A549 (cell line): ENCODE measurements at regions not wholly inside any gene's neighbourhood (a gene's known extent, or its start where the extent isn't known, plus 50 kb on each side); places are given as distances from the start of the nearest gene placed in this dataset.

Experiments
- ATAC-seq, 2 experiments: fragments of 200-7000 bp in 1 of 2; fragments of >200 bp in 1 of 2; cut with Nextera tagmentation in 1 of 2; cut with Tn5 transposase in 1 of 2; 3 replicates each; pipeline versions ENCODE4 v1.8.0 to v1.9.1; 2018 to 2020; ENCODE audit warnings: mild to moderate bottlenecking in 1 of 2, moderate library complexity in 1 of 2
- CTCF ChIA-PET: fragments of 300-600 bp; sonication (Branson Sonifier 250); formaldehyde crosslinking; extraction: SDS; loops from one replicate; lab custom pipeline; 2021; ENCODE audit warnings: antibody characterized with exemption, inconsistent platforms; lab: Yijun Ruan, JAX
- POLR2A ChIA-PET: fragments of 350-600 bp; formaldehyde crosslinking; extraction: SDS; loops from one replicate; lab custom pipeline; 2021; ENCODE audit warnings: antibody characterized with exemption, inconsistent platforms; lab: Yijun Ruan, JAX
- DNase-seq, 2 experiments: peaks; one replicate each; pipeline versions ENCODE4 v3.0.0 to v3.0.0-alpha.2; 2011 to 2016; ENCODE audit warnings: low read depth in 1 of 2, low spot score in 1 of 2
- FAIRE-seq: peaks from 2 replicates; lab custom pipeline; 2011; peaks lifted over from hg19 to GRCh38; lab: Jason Lieb, UNC
- H3K27ac ChIP-seq, 2 experiments: fragments of >200 bp; sonication (Bioruptor Twin); formaldehyde crosslinking; 3 replicates each; pipeline ENCODE4 v1.5.1; 2016 to 2017
- H3K4me1 ChIP-seq: fragments of >200 bp; sonication (Bioruptor Twin); formaldehyde crosslinking; 3 replicates; pipeline ENCODE4 v1.6.1; 2016
- H3K4me2 ChIP-seq: fragments of >200 bp; sonication (Bioruptor Twin); formaldehyde crosslinking; 3 replicates; pipeline ENCODE4 v1.6.1; 2016
- H3K4me3 ChIP-seq: fragments of >200 bp; sonication (Bioruptor Twin); formaldehyde crosslinking; 3 replicates; pipeline ENCODE4 v1.5.1; 2016
- H3K9me3 ChIP-seq: fragments of >200 bp; sonication (Bioruptor Twin); formaldehyde crosslinking; 3 replicates; pipeline ENCODE4 v1.6.1; 2016
- BHLHE40 ChIP-seq: IDR thresholded peaks from 2 replicates; pipeline ENCODE4 v1.6.1; 2012; ENCODE audit warnings: low read depth, low read length, inconsistent platforms
- CHD2 ChIP-seq: fragments of 150-350 bp; IDR thresholded peaks from 2 replicates; pipeline ENCODE4 v1.6.1; 2014; ENCODE audit warnings: low read length; ENCODE audit not compliant: partially characterized antibody
- CHD4 ChIP-seq: fragments of 200-600 bp; sonication (generic); IDR thresholded peaks from 2 replicates; pipeline ENCODE4 v1.6.1; 2016; ENCODE audit warnings: antibody characterized with exemption, mild to moderate bottlenecking, borderline replicate concordance
- EHF ChIP-seq: fragments of 250-450 bp; sonication (Bioruptor Pico); IDR thresholded peaks from 2 replicates; pipeline ENCODE4 v1.5.0; 2020; ENCODE audit warnings: mild to moderate bottlenecking
- EP300 ChIP-seq, 2 experiments: fragments of >200 bp; sonication (Bioruptor Twin); formaldehyde crosslinking; IDR thresholded peaks; 2 replicates in 1 of 2; 3 replicates in 1 of 2; pipeline ENCODE4 v1.6.1; 2016 to 2017
- FOSB ChIP-seq: fragments of 250-450 bp; sonication (Bioruptor Pico); IDR thresholded peaks from 2 replicates; pipeline ENCODE4 v1.5.0; 2020; ENCODE audit warnings: mild to moderate bottlenecking, moderate library complexity
- HDAC2 ChIP-seq: fragments of 200-600 bp; sonication (generic); IDR thresholded peaks from 2 replicates; pipeline ENCODE4 v1.6.1; 2016
- HOXA7 ChIP-seq: fragments of 250-450 bp; sonication (Bioruptor Pico); IDR thresholded peaks from 2 replicates; pipeline ENCODE4 v1.5.0; 2020; ENCODE audit warnings: mild to moderate bottlenecking, moderate library complexity
- JUN ChIP-seq, 2 experiments: fragments of >200 bp; sonication (Bioruptor Twin); formaldehyde crosslinking; IDR thresholded peaks; 2 replicates in 1 of 2; 3 replicates in 1 of 2; pipeline ENCODE4 v1.6.1; 2016 to 2017
- MAZ ChIP-seq: fragments of 150-350 bp; IDR thresholded peaks from 2 replicates; pipeline ENCODE4 v1.6.1; 2014; ENCODE audit warnings: antibody characterized with exemption, low read depth, low read length, borderline replicate concordance
- POLR2AphosphoS2 ChIP-seq: conservative IDR thresholded peaks from 2 replicates; pipeline ENCODE4 v1.6.1; 2012; ENCODE audit warnings: low read length, improper control_type of control experiment, inconsistent platforms
- RCOR1 ChIP-seq: fragments of 150-350 bp; IDR thresholded peaks from 2 replicates; pipeline ENCODE4 v1.6.1; 2014; ENCODE audit warnings: antibody characterized with exemption, low read length, low read depth
- TFCP2L1 ChIP-seq: fragments of 250-450 bp; sonication (Bioruptor Pico); IDR thresholded peaks from 2 replicates; pipeline ENCODE4 v1.5.0; 2021; ENCODE audit warnings: mild to moderate bottlenecking
- ZC3H11A ChIP-seq: fragments of 450-650 bp; IDR thresholded peaks from 2 replicates; pipeline ENCODE4 v1.6.1; 2014; ENCODE audit warnings: antibody characterized with exemption, mild to moderate bottlenecking
- ZSCAN20 ChIP-seq: fragments of 250-450 bp; sonication (Bioruptor Pico); IDR thresholded peaks from 2 replicates; pipeline ENCODE4 v1.8.0; 2022; ENCODE audit warnings: mild to moderate bottlenecking, moderate library complexity
- WGBS: methylation state at CpG from one replicate; pipeline ENCODE4 v1.1.6; 2017; ENCODE audit errors: missing lambda C conversion rate; 5-methylcytosine and 5-hydroxymethylcytosine counted together
- TF ChIP-seq, protein P1 (sequence below): fragments of >200 bp; sonication (Bioruptor Twin); formaldehyde crosslinking; IDR thresholded peaks from 3 replicates; pipeline ENCODE4 v1.6.1; 2016
- TF ChIP-seq, protein P2 (sequence below): fragments of >200 bp; sonication (Bioruptor Twin); formaldehyde crosslinking; IDR thresholded peaks from 3 replicates; pipeline ENCODE4 v1.5.1; 2016
- TF ChIP-seq, protein P3 (sequence below): fragments of >200 bp; sonication (Bioruptor Twin); formaldehyde crosslinking; IDR thresholded peaks from 2 replicates; pipeline ENCODE4 v1.6.1; 2016
- TF ChIP-seq, protein P4 (sequence below): fragments of 200-600 bp; sonication (generic); IDR thresholded peaks from 2 replicates; pipeline ENCODE4 v1.6.1; 2016; ENCODE audit warnings: antibody characterized with exemption, mild to moderate bottlenecking, moderate library complexity

DNA sequence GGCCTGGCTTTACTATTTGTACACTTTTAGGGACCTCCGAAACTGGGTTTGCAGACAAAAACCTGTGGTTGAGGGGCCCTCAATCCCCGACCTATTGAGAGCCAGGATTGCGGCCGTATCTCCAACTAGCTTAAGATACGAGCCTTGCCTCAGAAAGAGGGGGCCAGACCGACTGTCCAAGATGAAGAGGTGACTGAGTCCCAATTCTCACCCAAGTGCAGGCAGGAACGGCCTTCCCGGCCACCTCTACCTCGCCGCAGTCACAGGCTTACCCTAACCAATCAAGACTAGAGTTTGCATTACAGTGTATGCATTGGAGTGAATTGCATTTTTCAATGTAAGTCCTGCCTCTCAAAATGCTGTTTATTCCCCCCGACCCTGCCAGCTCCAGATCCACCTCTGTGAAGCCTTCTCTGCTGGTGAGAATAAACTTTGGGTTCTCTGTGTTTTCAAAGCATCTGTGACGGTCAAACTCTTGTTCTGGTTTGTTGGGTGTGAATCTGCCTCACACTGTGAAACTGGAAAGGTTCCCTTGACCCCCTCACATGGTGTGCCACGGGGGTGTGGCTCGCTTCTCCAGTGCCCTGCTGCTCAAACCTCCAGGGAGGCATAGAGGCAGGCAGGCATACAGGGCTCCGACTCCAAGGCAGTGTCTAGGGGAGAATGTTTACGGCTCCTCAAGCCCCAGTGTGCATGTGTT is 62.2 kb upstream of the WLS start:
- no peak for DNase-seq
- no peak for FAIRE-seq
- Histone ChIP-seq H3K9me3 (no peaks in the 10 kb centered on the region), H3K4me3 (no peak overlapping the region), H3K4me1 (no peaks in the 10 kb centered on the region), H3K27ac (no peak overlapping the region), H3K4me2 (no peak overlapping the region)
- 77% methylated on average over 11 of the region's 16 CpGs for WGBS
- TF ChIP-seq, protein P1, sequence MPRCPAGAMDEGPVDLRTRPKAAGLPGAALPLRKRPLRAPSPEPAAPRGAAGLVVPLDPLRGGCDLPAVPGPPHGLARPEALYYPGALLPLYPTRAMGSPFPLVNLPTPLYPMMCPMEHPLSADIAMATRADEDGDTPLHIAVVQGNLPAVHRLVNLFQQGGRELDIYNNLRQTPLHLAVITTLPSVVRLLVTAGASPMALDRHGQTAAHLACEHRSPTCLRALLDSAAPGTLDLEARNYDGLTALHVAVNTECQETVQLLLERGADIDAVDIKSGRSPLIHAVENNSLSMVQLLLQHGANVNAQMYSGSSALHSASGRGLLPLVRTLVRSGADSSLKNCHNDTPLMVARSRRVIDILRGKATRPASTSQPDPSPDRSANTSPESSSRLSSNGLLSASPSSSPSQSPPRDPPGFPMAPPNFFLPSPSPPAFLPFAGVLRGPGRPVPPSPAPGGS = no peak
- TF ChIP-seq, protein P2, sequence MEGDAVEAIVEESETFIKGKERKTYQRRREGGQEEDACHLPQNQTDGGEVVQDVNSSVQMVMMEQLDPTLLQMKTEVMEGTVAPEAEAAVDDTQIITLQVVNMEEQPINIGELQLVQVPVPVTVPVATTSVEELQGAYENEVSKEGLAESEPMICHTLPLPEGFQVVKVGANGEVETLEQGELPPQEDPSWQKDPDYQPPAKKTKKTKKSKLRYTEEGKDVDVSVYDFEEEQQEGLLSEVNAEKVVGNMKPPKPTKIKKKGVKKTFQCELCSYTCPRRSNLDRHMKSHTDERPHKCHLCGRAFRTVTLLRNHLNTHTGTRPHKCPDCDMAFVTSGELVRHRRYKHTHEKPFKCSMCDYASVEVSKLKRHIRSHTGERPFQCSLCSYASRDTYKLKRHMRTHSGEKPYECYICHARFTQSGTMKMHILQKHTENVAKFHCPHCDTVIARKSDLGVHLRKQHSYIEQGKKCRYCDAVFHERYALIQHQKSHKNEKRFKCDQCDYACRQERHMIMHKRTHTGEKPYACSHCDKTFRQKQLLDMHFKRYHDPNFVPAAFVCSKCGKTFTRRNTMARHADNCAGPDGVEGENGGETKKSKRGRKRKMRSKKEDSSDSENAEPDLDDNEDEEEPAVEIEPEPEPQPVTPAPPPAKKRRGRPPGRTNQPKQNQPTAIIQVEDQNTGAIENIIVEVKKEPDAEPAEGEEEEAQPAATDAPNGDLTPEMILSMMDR = no peak
- no peak for TF ChIP-seq FOSB (CRISPR knock-in tag)
- TF ChIP-seq CHD4 = no peak
- no peak for TF ChIP-seq JUN (IDR thresholded peaks at IDR 0.05)
- TF ChIP-seq CHD2 = no peak
- no peak for TF ChIP-seq ZSCAN20 (CRISPR knock-in tag)
- CTCF ChIA-PET = interaction anchor here (1.0 kb wide), 1 partner anchor 27 kb away, joined by 3 read pairs; no protein-coding TSS in a partner anchor
- POLR2A ChIA-PET = no interaction called here
- no peak for ATAC-seq

DNA sequence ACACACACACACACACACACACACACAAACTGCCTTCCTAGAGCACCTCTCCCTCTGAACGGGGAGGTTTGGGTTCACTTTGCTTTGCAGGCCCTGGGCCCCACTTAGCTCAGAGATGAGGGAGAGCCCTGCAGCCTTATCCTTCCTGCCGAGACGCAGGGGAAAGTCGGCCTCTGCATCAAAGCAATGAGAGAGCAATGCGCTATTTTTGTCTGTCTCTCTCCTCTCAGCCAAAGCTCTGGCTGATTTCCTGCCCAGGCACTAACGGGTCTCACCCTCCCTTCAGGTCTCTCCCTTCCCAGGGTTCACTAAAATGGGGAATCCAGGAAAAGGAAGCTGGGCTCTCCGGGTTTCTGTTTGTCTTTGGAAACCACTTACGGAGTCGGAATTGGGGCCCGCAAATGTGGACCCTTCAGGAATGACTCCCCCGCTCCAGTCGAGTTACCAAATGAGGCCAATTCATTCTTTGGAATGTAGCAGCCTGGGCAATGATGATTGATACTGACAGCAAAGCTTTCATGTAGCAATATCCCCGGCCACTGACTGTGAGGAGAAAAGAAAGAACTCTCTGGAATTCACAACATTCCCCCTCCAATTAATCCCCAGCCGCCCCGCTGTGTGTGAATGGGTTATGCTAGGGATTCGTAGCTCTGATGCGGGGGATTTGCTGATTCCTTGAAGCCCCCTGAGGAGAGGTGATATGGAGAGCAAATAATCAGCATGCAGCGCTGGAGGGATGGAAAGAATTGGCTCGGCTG is 61.5 kb upstream of the WLS start:
- Histone ChIP-seq H3K27ac (no peak overlapping the region), H3K4me1 (no peaks in the 10 kb centered on the region), H3K4me3 (no peak overlapping the region), H3K4me2 (no peak overlapping the region), H3K9me3 (no peaks in the 10 kb centered on the region)
- TF ChIP-seq ZSCAN20 (CRISPR knock-in tag) = no peak
- TF ChIP-seq BHLHE40 = no peak
- no peak for TF ChIP-seq POLR2AphosphoS2
- TF ChIP-seq TFCP2L1 (CRISPR knock-in tag) = no peak
- TF ChIP-seq CHD2 = no peak
- ATAC-seq (no peak), FAIRE-seq (no peak), DNase-seq (no peak)
- WGBS = 81% methylated on average over 18 of the region's 19 CpGs
- ChIA-PET CTCF (interaction anchor here (1.0 kb wide), 1 partner anchor 28 kb away, joined by 3 read pairs; no protein-coding TSS in a partner anchor), POLR2A (no interaction called here)

DNA sequence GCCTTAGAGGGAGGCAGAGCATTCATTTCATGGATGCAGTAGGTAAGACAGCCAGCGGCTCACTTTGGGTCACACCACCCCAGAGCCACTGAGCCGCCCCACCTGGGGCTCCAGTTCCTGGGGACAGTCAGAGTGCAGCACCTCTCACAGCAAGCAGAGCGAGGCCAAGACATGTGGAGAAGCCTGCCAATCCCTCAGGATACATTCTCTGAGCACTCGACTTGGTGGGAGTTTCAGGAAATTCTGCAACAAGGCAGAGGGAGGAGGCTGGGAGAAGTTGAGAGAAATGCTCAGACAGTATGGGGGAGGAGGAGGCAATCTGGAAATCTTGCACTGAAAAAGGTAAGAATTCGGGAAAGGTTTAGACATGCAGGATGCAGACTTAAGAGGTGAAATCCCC is 60.8 kb upstream of the WLS start:
- H3K9me3 ChIP-seq = no peaks in the 10 kb centered on the region
- no peak overlapping the region for H3K4me3 ChIP-seq
- CTCF ChIA-PET = no interaction called here
- no peak overlapping the region for H3K4me2 ChIP-seq
- POLR2A ChIA-PET = no interaction called here
- no peak for FAIRE-seq
- no peak for ATAC-seq
- no peak for DNase-seq
- 49% methylated on average over 3 of the region's 5 CpGs for WGBS
- no peak overlapping the region for H3K27ac ChIP-seq
- TF ChIP-seq MAZ = no peak
- TF ChIP-seq ZC3H11A = no peak
- TF ChIP-seq RCOR1 = no peak
- no peak for TF ChIP-seq HDAC2
- no peak for TF ChIP-seq EP300 (IDR thresholded peaks at IDR 0.05)
- TF ChIP-seq, protein P3, sequence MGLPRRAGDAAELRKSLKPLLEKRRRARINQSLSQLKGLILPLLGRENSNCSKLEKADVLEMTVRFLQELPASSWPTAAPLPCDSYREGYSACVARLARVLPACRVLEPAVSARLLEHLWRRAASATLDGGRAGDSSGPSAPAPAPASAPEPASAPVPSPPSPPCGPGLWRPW = no peak
- TF ChIP-seq, protein P4, sequence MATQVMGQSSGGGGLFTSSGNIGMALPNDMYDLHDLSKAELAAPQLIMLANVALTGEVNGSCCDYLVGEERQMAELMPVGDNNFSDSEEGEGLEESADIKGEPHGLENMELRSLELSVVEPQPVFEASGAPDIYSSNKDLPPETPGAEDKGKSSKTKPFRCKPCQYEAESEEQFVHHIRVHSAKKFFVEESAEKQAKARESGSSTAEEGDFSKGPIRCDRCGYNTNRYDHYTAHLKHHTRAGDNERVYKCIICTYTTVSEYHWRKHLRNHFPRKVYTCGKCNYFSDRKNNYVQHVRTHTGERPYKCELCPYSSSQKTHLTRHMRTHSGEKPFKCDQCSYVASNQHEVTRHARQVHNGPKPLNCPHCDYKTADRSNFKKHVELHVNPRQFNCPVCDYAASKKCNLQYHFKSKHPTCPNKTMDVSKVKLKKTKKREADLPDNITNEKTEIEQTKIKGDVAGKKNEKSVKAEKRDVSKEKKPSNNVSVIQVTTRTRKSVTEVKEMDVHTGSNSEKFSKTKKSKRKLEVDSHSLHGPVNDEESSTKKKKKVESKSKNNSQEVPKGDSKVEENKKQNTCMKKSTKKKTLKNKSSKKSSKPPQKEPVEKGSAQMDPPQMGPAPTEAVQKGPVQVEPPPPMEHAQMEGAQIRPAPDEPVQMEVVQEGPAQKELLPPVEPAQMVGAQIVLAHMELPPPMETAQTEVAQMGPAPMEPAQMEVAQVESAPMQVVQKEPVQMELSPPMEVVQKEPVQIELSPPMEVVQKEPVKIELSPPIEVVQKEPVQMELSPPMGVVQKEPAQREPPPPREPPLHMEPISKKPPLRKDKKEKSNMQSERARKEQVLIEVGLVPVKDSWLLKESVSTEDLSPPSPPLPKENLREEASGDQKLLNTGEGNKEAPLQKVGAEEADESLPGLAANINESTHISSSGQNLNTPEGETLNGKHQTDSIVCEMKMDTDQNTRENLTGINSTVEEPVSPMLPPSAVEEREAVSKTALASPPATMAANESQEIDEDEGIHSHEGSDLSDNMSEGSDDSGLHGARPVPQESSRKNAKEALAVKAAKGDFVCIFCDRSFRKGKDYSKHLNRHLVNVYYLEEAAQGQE = no peak
- no peak for TF ChIP-seq HOXA7
- TF ChIP-seq JUN (IDR thresholded peaks at IDR 0.05) = no peak
- no peak for TF ChIP-seq EHF (CRISPR knock-in tag)
- no peaks in the 10 kb centered on the region for H3K4me1 ChIP-seq
